Mucosa of stomach (tissue), 1 donor: ENCODE measurements at regions not wholly inside any gene's neighbourhood (a gene's known extent, or its start where the extent isn't known, plus 50 kb on each side); places are given as distances from the start of the nearest gene placed in this dataset.

ENCODE experiments used
- H3K27me3 ChIP-seq: one replicate; pipeline ENCODE4 v1.7.0; 2013; ENCODE audit warnings: mild to moderate bottlenecking, low read length; ENCODE audit not compliant: control insufficient read depth, insufficient read depth
- H3K36me3 ChIP-seq: one replicate; pipeline ENCODE4 v1.7.0; 2013; ENCODE audit warnings: low read length; ENCODE audit not compliant: control insufficient read depth, insufficient read depth
- H3K4me1 ChIP-seq: one replicate; pipeline ENCODE4 v1.7.0; 2013; ENCODE audit warnings: mild to moderate bottlenecking, low read length; ENCODE audit not compliant: control insufficient read depth, insufficient read depth
- H3K4me3 ChIP-seq: one replicate; pipeline ENCODE4 v1.7.0; 2013; ENCODE audit warnings: low read length
- H3K9ac ChIP-seq: one replicate; pipeline ENCODE4 v1.7.0; 2013; ENCODE audit warnings: mild to moderate bottlenecking, low read length, moderate library complexity
- H3K9me3 ChIP-seq: one replicate; pipeline ENCODE4 v1.7.0; 2013; ENCODE audit warnings: mild to moderate bottlenecking, low read length, moderate library complexity; ENCODE audit not compliant: control insufficient read depth
- donor health status: Pancreatic carcinoma.

DNA sequence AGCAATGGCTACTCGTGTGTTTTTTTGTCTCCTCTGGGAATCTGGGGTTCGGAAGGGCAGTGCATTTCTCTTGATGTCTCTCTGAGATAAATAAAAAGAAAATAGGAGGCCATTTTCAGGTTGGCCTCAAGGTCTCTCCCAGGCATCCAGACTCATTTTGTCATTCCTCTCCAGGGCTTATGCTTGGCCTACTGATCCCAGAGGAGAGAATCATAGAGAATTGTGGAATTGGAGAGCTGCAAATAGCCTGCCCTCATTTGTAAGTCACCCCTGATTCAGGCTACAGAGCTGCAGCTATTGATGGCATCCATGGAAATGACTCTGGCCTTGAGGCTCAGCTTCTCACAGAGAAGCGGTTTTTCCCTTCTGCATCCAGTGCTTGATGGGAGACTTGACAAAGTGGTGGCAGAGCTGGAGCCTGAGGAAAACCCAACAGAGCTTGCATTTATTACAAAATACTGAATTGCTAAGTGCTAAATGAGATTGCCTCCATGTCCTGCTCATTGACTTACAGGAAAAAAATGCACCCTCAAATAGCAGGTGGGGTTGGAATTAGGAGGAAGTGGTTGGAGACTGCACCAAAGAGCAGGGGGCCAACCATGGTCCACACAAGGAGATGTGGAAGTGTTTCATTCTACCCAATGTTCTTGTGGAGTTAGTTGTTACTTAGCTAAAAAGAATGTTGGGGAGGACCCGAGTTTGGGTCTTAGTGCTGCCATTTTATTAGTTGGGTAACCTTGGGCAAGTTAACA lies 140.4 kb downstream of the S1PR1 start:
- Histone ChIP-seq H3K9me3 (no peaks in the 10 kb centered on the region), H3K4me3 (no peak overlapping the region), H3K9ac (no peak overlapping the region), H3K27me3 (no peaks in the 10 kb centered on the region), H3K36me3 (no peaks in the 10 kb centered on the region), H3K4me1 (no peaks in the 10 kb centered on the region)

DNA sequence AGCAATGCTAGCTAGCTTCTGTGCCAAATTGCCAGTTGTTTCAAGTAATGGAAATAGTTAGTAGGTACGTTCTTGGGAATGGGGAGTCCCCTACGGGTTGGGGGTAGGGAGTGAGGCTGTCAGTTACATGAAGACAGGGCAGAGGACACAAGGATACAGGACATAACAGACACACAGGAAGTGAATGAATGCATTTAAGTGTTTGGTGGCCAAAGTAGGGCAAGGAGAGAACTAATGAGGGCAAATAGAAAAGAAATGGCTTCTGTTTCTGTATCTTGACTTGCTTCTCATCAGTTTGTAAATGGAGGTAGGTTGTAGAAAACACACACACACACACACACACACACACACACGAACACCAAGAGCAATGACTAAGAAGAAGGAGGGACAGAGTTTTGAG lies 142.2 kb downstream of the S1PR1 start:
- Histone ChIP-seq H3K27me3 (no peaks in the 10 kb centered on the region), H3K4me1 (no peaks in the 10 kb centered on the region), H3K36me3 (no peaks in the 10 kb centered on the region)

DNA sequence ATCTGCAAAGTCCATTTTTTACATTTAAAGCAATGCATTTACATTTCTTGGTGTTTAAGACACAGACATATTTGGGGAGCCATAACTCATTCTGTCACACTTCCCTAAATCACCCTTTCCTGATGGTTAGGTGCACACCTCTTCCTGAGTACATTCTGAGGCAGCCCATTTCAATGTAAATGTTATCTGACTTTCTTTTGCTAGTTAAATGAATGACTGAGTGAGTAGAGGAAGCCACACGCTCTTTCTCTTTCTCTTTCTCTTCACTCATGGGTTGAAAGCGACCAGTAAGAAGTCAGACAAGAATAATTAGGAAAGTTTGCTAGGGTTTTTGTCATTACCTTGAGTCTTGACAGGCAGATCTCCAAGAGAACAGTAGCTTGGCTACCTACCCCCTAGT lies 143.1 kb downstream of the S1PR1 start:
- H3K4me1 ChIP-seq: no peaks in the 10 kb centered on the region
- no peaks in the 10 kb centered on the region for H3K36me3 ChIP-seq
- H3K9me3 ChIP-seq: no peaks in the 10 kb centered on the region
- H3K27me3 ChIP-seq: no peaks in the 10 kb centered on the region
- H3K4me3 ChIP-seq: no peak overlapping the region
- H3K9ac ChIP-seq: no peak overlapping the region

More for the DNA sequence above, 142.2 kb downstream of the S1PR1 start:
- no peaks in the 10 kb centered on the region for H3K9me3 ChIP-seq
- H3K9ac ChIP-seq: no peak overlapping the region
- no peak overlapping the region for H3K4me3 ChIP-seq

DNA sequence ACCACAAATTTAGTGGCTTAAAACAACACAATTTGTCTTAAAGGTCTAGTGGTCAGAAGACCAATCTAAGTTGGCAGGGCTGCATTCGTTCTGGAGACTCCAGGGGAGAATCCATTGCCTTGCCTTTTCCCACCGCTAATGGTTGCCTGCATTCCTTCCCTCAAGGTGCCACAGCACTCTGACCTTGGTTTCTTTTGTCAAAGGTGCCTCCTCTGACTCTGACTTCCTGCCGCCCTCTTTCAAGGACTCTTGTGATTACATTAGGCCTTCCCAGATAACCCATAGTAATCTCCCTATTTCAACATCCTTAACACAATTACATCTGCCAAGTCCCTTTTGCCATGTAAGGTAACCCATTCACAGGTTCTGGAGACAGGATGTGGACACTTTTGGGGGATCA lies 145.3 kb downstream of the S1PR1 start:
- Histone ChIP-seq H3K9ac (no peak overlapping the region), H3K9me3 (no peaks in the 10 kb centered on the region), H3K36me3 (no peaks in the 10 kb centered on the region), H3K27me3 (no peaks in the 10 kb centered on the region), H3K4me3 (no peak overlapping the region), H3K4me1 (no peaks in the 10 kb centered on the region)

DNA sequence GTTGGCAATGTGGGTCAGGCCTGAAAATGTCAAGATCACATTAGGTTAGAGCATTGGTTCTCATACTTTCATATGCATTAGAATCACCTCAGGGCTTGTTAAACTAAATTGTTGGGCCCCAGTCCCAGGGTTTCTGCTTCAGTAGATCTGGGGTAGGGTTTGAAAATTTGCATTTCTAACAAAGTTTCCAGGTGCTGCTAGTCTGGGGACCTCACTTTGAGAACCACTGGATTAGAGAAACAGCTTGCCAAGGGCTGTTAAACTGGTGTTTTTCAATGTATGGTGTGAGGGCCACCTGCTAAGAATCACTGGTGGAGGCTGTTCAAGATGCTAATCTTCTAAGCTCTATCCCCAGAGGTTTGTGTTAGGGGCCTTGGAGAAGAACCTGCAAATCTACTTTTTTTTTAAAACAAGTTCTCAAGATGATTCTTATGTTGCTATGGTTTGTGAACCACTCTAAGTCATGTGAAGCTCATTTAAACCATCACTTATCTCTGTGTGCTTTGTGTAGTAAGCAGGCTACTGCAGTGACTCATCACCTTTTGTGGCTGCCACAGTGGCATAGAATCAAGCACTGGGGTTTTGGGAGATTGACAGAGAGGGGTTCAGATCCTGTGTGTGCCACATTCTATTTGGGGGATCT lies 152.2 kb downstream of the S1PR1 start:
- Histone ChIP-seq H3K9me3 (no peaks in the 10 kb centered on the region), H3K36me3 (no peaks in the 10 kb centered on the region), H3K9ac (no peak overlapping the region), H3K4me1 (no peaks in the 10 kb centered on the region), H3K4me3 (no peak overlapping the region), H3K27me3 (no peaks in the 10 kb centered on the region)

DNA sequence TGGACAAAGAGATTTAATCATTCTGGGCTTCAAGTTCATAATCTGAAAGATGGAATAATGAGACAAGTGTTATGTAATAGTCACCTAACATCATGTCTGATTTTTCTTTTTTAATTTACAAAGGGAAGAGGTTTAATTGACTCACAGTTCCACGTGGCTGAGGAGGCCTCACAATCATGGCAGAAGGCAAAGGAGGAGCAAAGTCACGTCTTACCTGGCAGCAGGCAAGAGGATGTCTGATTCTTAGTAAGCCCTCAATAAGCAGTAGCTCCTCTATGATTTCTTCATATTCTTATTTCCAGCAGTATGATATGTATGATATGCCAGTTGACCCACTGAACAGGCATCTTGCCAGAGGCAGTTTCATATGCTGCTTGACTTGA lies 152.7 kb downstream of the S1PR1 start:
- Histone ChIP-seq H3K4me3 (no peak overlapping the region), H3K9ac (no peak overlapping the region), H3K4me1 (no peaks in the 10 kb centered on the region), H3K27me3 (no peaks in the 10 kb centered on the region), H3K36me3 (no peaks in the 10 kb centered on the region), H3K9me3 (no peaks in the 10 kb centered on the region)

DNA sequence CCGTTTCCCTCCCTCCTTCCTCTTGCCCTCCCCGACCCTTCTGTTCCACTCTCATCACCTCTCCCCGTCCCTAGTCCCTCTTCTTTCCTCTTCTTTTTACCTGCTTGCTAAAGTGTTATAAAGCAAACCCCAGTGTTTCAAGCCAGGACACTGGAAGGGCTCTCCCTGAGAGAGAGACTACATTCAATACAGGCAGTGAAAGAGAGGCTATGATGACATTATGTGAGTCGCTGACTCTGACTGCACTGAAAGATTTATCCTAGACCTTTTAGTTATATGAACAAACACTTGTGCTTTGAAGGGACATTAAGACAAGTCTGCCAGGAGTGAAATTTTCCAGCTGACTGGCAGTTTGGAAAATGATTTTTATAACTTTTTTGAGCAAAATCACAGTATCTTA lies 155.7 kb downstream of the S1PR1 start:
- Histone ChIP-seq H3K9ac (no peak overlapping the region), H3K36me3 (no peaks in the 10 kb centered on the region), H3K4me3 (no peak overlapping the region), H3K9me3 (no peaks in the 10 kb centered on the region), H3K27me3 (no peaks in the 10 kb centered on the region), H3K4me1 (no peaks in the 10 kb centered on the region)

DNA sequence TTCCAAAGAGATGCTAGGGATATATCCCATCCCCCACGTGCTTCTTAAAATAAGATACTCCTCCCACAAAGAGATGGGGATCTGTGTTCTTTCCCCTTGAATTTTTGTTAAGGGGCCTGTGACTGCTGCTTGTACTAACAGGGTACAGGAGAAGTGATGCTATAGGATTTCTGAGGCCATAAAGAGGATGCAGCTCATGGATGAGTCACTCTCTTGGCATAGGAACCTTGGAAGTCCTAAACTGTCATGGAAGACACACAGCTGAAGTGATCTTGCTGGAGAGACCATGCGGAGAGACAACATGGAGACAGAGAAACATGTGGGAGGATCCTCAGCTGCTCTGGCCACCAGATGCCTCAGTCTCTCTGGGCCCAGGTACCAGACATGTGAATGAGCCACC lies 157.2 kb downstream of the S1PR1 start:
- no peaks in the 10 kb centered on the region for H3K36me3 ChIP-seq
- no peaks in the 10 kb centered on the region for H3K9me3 ChIP-seq
- H3K27me3 ChIP-seq: no peaks in the 10 kb centered on the region
- H3K9ac ChIP-seq: no peak overlapping the region
- no peak overlapping the region for H3K4me3 ChIP-seq
- no peaks in the 10 kb centered on the region for H3K4me1 ChIP-seq

DNA sequence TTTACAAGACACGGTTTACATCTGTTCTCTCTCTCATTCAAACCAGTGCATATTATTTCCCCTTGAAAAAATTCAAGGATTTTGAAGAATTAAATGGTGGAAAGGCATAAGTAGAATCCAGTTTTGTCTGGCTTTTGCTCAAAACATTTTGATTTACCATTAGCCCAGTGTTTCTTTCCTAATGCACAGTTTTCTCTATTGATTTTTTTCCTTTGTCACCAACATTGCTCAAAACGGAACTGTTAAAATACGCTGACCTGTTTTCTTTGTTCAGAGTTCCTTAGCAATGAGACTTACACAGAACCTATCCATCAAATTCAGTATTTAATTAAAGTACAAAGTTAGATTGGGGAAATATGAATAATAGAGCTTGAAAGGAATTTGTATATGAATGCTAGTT lies 162.4 kb downstream of the S1PR1 start:
- H3K27me3 ChIP-seq: no peaks in the 10 kb centered on the region
- no peaks in the 10 kb centered on the region for H3K4me1 ChIP-seq
- H3K9me3 ChIP-seq: no peaks in the 10 kb centered on the region

DNA sequence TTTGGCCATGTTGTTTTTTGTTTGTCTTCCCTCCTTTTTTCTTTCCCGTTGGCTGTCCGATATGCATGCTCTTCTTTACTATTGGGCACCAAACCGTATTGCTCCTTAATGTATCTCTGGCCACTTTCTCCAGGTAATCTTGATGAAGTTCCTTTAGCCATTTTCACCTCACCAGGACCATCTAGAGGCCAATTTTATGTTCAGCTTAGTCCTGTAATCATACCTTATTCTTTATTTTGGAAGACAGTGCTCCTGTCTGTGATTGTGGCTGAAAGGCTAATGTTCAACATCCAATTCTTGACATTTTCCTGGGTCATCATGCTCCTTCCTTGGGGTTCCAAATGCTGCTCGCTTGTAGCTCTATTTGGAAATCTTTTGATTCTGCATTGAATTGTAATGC lies 169.5 kb downstream of the S1PR1 start:
- no peaks in the 10 kb centered on the region for H3K4me1 ChIP-seq
- H3K27me3 ChIP-seq: no peaks in the 10 kb centered on the region
- H3K9ac ChIP-seq: no peak overlapping the region
- no peaks in the 10 kb centered on the region for H3K9me3 ChIP-seq
- no peak overlapping the region for H3K4me3 ChIP-seq
- no peaks in the 10 kb centered on the region for H3K36me3 ChIP-seq

More for the DNA sequence above, 162.4 kb downstream of the S1PR1 start:
- Histone ChIP-seq H3K4me3 (no peak overlapping the region), H3K36me3 (no peaks in the 10 kb centered on the region), H3K9ac (no peak overlapping the region)

DNA sequence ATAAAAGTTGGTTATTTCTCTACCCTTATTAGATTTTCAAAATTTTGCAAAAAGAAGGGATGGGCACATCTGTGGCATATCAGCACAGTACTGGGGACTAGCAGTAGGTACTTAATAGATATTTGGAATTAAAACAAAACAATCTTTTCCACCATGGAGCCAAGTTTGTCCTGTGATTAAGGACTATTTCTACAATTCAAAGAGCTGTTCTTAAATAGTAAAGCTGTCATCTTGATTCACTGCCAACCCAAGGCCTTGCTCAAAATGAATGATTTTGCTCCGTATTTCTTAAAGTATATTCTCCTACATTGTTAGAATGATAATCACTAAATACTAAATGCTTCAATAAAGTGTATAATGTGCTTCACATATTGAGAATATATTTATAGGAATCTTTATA lies 169.9 kb downstream of the S1PR1 start:
- Histone ChIP-seq H3K27me3 (no peaks in the 10 kb centered on the region), H3K9me3 (no peaks in the 10 kb centered on the region), H3K9ac (no peak overlapping the region), H3K4me1 (no peaks in the 10 kb centered on the region), H3K36me3 (no peaks in the 10 kb centered on the region), H3K4me3 (no peak overlapping the region)

DNA sequence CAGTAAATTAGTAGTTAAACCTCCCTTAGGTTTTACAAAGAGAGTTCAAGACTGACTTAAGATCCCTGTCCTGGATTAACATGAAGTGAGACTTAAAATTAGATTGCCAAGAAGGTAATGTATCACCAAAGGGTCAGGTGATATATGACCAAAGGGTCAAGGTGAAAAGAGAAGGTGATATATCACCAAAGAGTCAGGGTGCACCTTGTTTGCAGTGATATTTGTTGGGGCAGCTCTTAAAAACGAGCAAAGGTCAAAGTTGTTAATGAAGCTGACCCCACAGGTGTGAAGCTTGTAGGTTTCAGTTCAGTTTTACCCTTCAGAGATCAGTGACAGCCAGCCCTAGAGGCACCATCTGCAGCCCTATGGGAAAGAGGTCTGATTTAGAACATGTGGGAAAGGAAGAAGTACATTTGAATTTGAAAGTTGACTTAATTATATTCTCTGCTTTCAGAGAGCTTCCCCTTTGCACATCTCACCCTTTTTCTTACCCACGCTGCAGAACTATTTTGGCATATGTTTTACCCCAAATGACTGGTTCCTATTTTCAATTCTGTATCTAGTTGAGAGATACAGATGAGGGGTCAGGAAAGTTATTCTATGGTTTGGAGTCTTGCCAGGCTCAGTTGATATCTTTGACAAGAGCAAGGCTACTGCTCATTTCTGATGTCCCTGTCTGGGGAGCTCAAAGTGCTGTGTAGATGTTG lies 170.8 kb downstream of the S1PR1 start:
- no peak overlapping the region for H3K4me3 ChIP-seq
- no peaks in the 10 kb centered on the region for H3K36me3 ChIP-seq
- H3K4me1 ChIP-seq: no peaks in the 10 kb centered on the region
- H3K9ac ChIP-seq: no peak overlapping the region
- H3K27me3 ChIP-seq: no peaks in the 10 kb centered on the region
- no peaks in the 10 kb centered on the region for H3K9me3 ChIP-seq
